Activated T-cell treated with anti-CD3 and anti-CD28 coated beads for 1 hour (primary cell): ENCODE measurements at regions not wholly inside any gene's neighbourhood (a gene's known extent, or its start where the extent isn't known, plus 50 kb on each side); places are given as distances from the start of the nearest gene placed in this dataset.
"Not testable (repeated sequence)": the region's sequence is repeated elsewhere in the genome, so short reads cannot be mapped to it uniquely, and the experiment has no call there.

Experiments
- DNase-seq: peaks from one replicate; pipeline ENCODE4 v3.0.0-alpha.2; 2020; ENCODE audit warnings: low read depth

DNA sequence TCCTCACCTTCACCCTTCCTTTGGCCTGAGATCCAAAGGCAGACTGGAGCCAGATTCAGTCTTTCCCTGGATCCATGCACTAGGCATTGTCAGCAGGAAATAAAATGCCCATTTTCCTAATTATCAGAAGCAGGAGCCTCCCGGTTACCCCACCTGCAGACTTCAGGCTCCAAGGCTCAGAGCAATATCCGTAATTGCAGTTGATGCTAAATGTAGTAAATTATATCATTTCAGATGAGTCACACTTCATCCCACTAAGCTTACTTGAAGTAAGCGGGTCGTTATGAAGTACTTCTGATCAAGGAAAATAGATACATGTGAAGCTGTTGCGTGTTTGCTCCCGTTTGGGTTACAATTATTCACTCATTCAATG, 110.7 kb upstream of the SFSWAP start:
- DNase-seq, result no peak

DNA sequence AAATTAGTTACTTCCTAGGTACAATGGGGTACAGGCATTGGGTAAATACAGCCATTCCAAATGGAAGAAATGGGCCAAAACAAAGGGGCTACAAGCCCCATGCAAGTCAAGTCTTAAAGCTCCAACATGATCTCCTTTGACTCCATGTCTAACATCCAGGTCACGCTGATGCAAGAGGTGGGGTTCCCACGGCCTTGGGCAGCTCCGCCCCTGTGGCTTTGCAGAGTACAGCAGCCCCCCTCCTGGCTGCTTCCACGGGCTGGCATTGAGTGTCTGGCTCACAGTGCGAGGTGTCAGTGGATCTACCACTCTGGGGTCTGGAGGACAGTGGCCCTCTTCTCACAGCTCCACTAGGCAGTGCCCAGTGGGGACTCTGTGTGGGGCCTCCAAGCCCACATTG, 109.4 kb upstream of the SFSWAP start:
- not testable (repeated sequence) for DNase-seq

DNA sequence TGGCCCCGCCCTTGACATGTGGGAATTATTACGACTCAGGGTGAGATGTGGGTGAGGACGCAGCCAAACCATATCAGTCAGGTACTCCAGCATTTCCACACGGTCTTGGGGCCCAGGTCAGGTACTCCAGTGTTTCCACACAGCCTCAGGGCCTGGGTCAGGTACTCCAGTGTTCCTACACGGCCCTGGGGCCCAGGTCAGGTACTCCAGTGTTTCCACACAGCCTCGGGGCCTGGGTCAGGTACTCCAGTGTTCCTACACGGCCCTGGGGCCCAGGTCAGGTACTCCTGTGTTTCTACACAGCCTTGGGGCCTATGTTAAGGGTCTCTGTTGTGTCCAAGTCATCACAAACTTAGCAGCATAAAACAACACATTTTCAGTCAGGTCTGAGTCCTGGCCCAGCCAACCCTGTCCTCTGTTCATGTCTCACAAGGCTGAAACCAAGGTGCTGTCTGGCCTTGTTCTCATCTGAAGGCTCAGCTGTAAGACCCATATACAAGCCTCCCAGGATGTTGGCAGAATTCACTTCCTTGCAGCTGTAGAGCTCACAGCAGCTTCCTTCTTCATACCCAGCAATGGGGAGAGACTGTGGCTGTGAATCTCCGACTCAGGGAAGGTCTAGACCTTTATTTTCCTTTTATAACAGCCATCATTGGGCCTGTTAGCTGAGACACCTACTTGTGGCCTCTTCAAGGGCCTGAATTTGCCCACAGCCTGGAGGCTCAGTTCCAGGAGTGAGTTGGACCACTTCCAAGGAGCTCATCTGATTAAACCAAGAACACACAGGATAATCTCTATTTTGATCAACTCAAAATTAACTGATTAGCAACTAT, 107.6 kb upstream of the SFSWAP start:
- DNase-seq, result no peak

DNA sequence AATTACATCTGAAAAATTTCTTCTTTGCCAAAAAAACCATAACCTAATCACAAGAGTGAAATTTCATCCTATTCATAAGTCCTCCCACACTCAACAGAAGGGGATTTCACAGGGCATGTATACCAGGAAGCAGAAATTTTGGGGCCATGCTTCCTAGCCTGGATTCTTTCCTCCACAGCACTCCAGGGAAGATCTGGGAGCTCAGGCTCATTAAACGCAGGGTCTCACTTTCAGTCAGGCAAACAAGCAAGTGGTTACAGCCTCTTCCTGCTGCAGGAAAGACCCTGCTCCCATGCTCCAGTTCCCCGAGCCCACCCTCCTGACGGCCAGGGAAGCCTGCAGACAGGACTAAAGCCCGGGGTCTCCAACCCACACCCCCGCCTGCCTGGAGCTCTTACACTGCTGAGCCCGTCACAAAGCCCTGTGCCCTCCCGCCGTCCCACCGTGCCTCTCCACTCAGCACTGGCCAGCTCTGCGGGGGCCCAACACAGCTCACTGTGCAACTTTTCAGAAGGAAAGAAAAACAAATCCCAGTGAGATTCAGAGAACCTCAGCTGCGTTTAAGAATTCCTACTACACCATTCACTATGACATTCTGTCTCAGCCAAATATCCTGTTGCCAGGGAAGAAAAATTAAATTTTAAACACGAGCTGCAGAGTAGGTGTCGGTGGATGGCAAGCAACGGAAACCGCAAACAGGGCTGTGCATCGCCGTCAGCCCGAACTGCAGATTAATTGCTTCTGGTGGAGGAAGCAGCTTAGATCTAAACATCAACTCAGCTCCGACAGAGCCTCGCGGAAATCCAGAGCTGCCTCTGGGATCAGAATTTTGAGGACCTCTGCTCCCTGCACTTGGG, 106.7 kb upstream of the SFSWAP start:
- DNase-seq, result peak; percentile 14

DNA sequence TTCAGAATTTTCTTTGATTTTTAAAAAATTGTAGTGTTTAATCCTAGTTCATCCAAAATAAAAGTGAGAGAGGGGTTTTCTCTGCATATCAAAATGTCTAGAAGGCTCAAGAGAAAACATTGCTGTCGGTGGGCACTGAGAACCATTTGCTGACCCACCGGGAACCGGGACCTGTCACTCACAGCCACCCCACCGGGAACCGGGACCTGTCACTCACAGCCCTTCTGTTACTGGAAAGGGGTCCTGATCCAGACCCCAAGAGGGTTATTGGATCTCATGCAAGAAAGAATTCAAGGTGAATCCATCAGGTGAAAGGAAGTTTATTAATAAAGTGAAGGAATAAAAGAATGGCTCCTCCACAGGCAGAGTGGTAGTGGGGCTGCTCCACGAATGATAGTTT, 106.0 kb upstream of the SFSWAP start:
- no peak for DNase-seq

DNA sequence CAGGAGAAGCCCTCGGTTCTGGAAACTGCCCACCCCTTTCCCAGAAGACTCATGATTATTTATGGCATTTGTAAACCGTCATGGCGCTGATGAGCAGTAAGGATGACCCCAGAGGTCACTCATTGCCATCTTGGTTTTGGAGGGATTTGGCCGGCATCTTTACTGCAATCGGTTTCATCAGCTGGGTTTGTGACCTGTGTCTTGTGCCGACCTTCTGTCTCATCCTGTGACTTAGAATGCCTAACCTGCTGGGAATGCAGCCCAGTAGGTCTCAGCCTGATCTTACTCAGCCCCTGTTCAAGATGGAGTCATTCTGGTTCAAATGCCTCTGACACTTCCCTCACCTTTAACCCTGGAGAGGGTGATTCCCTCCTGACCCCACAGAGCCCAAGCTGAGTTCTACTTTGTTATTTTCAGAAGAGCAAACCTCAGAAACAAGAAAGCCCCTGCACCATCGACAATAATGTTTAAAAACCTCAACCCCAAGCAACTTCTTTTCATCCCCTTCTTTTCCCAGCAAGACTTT, 105.5 kb upstream of the SFSWAP start:
- no peak for DNase-seq

DNA sequence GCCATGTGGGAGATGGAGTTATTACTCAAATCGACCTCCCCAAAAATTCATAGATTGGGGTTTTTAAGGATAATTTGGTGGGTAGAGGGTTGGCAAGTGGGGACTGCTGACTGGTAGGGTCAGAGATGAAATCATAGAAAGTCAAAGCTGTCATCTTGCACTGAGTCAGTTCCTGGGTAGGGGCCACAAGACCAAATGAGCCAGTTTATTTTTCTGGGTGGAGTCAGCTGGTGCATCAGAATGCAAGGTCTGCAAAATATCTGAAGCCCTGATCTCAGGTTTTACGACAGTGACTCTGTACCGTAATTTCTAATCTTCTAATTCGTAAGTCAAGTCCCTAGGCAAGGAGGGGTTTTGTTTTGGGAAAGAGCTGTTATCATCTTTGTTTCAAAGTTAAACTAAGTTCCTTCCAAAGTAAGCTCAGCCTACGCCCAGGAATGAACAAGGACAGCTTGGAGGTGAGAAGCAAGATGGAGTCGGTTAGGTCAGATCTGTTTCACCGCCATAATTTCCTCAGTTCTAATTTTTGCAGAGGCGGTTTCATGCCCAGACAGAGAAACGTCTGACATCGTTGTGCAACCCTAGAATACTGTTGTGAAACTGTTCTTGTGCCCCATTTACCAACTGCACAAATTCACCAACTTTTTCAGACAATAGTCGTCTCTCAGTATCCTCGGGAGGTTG, 104.5 kb upstream of the SFSWAP start:
- no peak for DNase-seq

DNA sequence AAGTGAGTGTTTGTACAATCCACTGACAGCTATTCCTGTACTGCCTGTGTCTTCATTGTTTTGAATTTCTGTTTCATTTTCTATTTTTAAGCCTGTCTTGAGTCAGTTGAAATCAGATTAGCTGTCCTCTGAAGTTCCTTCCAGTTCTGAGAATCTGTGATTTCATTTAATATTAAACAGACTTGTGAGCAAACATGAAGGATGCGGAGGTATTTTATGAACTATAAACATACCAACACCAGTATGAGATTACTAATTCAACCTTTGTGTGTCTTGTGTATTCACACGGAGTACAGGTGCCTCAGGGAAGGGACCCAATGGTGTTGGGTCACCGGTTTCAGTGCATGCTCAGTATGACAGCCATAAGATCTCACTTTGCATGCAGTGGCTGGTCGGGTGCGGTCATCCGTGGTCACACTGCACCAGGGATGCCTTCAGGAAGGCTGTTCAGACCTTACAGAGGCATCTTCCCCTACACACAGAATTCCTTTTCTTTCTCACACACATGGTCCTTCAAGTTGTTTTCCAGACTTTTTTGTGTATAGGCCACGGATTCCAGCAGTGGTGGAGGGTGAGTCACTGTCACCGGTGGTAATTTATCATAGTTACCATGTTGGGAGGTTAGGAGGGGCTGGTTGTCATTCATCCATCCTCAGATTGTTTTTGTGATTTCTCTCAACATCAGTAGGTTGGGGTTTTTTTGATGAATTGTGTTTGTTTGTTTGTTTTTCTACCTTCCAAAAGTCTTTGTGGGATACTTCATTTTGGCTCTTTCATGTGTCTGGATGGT, 103.0 kb upstream of the SFSWAP start:
- DNase-seq, result no peak

DNA sequence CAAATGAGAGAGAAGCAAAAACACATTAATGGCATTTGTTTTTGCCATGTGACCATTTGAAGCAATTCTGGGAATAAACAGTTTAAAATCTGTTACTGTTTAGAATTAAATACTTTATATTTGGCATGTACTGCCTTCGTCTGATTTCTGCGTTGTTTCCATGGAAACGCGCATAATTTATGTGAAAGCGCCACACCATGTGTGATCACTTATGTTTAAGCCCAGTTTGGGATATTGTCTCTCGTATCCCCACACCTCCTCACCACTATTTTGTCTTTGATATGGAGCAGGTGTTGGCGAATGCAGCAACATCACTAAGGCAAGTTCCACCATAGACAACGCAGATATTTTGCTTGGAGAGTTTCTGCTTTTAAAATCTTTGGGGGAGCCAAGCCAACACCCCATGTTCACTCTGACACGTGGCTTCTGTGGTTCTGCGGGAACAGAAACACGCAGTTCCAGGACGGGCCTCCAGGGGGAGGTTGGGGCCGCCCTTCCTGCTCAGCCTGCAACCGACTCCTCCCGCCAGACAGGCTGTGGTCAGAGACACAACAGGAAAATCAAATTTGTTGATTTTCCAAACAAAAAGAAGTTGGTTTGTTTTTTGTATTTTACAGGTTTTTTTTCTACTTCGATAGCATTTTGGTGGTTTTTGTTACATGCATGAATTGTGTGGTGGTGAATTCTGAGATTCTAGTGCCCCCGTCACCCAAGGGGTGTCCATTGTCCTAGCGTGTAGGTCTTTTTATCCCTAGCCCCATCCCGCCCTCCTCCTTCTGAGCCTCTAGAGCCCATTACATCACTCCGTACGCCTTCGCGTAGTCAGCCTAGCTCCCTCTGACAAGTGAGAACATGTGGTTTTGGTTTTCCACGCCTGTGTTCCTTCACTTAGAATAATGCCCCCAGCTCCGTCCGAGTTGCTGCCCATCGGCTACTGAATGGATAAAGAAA, 101.9 kb upstream of the SFSWAP start:
- DNase-seq, result peak; percentile 53

DNA sequence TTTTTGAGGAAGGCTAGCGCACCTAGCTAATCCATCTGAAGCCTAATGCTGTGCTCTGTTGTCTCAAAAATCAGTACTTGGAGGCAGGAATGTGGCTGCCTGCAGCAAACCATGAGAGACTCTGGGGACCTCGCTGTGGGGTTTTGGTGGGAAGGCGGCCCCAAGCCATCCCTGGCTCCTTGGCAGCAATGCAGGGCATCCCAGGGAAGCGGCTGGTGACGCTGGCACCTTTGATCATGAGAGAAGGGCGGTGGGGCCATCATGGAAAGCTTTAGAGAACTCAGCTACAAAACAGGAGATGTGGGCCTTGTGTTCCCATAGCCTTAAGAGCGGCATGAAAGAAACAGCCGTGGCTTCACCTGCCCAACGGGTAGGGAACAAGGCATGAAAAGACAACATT, 101.1 kb upstream of the SFSWAP start:
- DNase-seq, result no peak

DNA sequence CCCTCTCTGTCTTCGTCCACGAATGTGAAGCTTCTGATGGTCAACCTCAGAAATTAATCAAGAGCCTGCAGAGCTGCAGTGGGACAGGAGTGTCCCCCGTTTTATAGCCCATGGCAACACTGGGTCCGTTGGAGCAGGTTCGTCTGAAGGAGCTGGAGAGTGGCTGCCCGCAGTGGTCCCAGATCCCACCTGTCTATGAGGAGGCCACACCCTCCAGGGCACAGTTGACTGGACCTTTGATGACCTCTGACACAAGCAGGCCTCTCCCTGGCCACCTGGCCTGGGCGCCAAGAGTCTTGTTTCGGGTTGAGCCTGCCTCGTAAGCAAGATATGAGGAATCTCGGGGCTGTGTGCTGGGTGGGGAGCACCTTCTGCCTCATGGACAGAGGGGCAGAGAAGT, 100.7 kb upstream of the SFSWAP start:
- DNase-seq, result no peak

DNA sequence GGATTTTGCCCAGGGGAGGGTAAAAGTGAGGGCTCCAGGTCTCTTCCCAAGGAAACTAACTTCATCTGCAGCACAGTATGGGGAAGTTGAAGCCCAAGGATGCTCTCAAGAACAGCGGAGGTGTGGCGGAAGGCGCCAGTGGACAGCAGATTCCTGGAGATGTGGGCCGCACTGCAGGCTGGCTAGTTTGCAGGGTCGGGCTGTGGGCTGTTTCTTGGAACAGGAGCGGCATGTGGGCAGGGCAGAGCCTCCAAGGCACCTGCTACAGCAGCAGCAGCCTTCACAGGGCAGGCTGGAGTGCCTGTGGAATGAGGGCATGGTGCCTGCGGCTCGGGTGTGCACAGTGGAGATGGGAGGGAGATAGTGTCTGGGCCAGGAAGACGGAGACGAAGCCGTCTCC, 100.0 kb upstream of the SFSWAP start:
- DNase-seq, result no peak

DNA sequence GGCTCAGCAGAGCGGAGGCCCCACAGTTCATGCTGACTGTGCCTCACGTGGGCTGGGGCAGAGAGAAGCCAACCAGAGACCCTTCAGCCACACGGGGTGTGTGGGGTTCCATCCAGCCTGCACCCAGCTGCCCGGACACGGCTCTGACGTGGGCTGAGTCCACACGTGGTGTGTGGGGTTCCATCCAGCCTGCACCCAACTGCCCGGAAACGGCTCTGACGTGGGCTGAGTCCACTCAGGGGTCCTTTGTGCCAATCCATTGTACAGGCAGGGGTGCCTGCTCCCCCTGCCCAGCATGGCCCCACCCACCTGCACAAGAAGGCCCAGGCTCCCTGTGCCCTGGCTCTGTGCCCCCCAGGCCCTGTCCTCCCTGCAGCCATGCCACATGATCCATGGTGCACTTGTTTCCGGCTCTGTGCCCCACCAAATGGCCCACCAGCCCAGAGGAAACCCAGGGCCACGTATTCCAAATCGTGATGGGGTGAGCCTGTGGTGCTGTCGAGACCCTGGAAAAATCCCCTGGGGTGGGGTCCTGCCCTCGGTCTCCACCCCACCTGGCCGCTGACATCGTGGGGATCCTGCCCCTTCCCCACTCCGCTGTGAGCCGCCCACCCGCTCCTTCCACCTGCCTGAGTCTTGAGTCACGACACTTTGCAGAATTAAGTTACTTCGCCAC, 99.3 kb upstream of the SFSWAP start:
- no peak for DNase-seq

DNA sequence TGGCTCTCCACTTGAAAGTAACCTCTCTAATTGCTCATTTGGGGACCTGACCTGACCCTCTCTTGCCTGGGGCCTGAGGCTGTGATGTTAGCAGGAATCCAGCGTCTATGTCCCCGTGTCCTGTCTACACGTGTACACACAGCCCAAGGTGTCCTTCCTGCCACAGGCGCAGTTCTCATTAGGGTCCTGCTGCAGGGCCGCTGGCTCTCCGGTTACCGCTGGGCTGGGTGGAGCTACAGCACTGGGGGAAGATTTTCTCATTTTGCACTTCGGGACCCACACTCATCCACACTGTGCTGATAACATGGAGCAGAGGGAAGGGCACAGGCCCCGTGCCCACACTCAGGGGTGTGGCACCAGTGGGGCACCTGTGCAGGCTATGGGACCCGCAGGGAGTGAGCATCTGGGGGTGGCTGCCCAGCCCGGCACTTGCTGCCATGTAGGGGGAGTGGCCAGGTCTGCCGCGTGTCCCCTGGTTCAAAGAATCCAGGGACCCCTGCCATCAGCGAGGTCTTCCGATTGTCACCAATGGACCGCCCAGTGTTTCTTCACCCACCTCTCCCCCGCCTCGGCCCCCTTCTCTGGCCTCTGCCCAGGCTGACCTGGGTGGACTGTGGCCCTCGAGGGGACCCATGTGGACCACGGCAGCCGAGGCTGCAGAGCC, 98.7 kb upstream of the SFSWAP start:
- DNase-seq, result no peak

DNA sequence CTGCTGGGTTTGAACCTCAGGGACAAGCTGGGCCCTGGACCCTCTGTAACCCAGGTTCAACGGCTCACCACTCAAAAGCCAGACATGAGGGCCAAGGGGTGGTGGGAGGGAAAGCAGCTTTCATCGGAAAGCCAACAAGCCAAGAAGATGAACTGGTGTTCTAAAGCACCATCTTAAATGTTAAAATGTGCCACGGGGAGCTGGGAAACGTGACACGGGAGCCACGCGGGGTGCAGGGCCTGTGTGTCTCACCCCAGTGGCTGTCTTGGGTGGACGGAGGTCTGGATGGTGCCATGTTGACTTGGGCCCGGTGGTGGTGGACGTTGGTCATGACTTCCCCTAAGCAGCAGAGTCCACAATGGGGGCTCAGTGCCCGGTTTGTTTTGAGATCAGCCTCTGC, 97.7 kb upstream of the SFSWAP start:
- DNase-seq, result no peak

DNA sequence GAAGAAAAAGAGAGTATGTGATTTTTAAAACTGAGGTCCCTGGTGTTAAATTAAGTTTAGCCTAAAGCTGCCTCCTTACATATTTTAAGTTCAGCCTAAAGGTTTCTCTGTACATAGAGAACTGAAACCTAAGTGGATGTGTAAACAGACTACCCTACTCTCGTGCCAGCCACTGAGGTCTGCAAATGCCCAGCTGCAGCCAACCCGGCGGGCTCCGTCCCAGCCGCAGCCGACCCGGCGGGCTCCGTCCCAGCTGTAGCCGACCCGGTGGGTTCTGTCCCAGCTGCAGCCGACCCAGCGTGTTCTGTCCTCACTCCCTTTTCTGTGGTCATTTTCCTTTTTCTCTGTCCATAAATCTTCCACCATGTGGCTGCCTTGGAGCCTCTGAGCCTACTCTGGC, 97.2 kb upstream of the SFSWAP start:
- DNase-seq, result no peak

DNA sequence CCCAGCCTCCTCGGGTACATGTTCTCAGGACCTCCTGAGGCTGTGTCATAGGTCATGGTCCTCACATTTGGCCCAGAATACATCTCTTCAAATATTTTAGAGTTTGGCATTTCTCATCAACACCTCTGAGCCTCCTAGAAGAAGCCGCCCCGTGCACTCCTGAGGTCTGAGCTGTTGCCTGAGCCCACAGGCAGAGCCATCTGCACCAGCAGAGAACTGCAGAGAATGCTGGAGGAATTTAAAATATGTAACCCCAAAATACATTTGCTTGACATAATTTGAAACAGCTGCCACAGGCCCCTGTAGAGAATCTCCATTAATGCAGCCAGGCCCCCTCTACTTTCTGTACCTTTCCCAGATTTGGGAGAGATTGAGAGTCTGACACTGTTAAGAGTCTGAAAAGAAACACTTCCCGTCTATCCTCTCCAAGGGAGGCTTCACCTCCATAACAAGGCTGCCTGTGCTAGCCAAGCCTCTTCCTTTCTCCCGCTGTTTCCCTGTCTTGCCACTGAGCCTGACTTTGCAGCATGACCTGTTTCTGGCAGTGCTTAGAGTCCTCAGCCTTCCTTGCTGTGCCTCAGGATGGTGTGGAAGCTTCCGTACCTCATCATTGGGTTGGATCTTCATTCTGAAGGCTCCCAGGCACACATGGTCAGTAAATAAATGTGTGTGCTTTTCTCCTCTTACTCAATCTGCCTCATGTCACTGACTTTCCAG, 95.4 kb upstream of the SFSWAP start:
- DNase-seq, result no peak

DNA sequence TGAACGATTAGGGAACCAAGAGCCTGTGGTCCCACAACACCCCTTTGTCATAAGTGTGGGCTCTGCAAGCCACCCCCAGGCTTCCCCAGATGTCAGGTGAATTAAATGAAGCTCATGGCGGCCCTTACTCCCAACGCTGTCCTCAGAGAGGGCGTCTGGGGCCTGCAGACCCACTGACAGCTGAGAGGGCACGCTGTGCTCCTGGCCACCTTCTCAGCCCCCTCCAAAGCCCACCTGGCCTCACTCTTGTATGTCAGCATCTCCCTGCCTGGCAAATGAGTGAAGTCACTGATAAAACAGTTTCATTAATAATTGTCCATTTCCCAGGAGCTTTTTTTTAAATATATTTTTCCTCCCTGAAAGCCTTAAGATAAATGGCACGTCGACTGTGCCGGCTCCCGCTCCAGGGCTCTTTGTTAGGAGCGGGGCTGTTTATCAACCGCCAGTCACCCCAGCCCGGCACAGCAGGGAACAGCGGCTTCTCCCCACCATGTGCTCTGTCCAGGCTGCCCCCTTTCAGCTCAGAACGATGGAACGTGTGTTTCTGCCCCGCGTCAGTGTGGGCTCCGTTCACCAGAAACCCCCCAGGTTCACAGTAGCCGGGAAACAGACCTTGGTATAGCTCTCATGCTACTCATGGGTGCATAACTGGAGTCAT, 94.7 kb upstream of the SFSWAP start:
- no peak for DNase-seq
